PC-9 (cell line): ENCODE measurements at regions not wholly inside any gene's neighbourhood (a gene's known extent, or its start where the extent isn't known, plus 50 kb on each side); places are given as distances from the start of the nearest gene placed in this dataset.

Experiments
- EZH2 ChIP-seq: fragments of 200-600 bp; sonication (generic); IDR thresholded peaks from 2 replicates; pipeline ENCODE4 v1.8.0; 2017; ENCODE audit warnings: antibody characterized with exemption, low read depth
- TF ChIP-seq, protein P1 (sequence below): fragments of 200-600 bp; sonication (generic); conservative IDR thresholded peaks from 2 replicates; pipeline ENCODE4 v1.6.1; 2017; ENCODE audit warnings: mixed run types, antibody characterized with exemption, mild to moderate bottlenecking, moderate library complexity

GRCh38 chr9:71306134-71306533 is 184.7 kb upstream of the TRPM3 start:
- TF ChIP-seq, protein P1, sequence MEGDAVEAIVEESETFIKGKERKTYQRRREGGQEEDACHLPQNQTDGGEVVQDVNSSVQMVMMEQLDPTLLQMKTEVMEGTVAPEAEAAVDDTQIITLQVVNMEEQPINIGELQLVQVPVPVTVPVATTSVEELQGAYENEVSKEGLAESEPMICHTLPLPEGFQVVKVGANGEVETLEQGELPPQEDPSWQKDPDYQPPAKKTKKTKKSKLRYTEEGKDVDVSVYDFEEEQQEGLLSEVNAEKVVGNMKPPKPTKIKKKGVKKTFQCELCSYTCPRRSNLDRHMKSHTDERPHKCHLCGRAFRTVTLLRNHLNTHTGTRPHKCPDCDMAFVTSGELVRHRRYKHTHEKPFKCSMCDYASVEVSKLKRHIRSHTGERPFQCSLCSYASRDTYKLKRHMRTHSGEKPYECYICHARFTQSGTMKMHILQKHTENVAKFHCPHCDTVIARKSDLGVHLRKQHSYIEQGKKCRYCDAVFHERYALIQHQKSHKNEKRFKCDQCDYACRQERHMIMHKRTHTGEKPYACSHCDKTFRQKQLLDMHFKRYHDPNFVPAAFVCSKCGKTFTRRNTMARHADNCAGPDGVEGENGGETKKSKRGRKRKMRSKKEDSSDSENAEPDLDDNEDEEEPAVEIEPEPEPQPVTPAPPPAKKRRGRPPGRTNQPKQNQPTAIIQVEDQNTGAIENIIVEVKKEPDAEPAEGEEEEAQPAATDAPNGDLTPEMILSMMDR: no peak
- TF ChIP-seq EZH2: no peak
